Lower leg skin (tissue), 4 donors: ENCODE measurements at regions not wholly inside any gene's neighbourhood (a gene's known extent, or its start where the extent isn't known, plus 50 kb on each side); places are given as distances from the start of the nearest gene placed in this dataset.

Source experiments
- DNase-seq, 2 donors: peaks; one replicate each; pipeline ENCODE4 v3.0.0-alpha.2; 2019; ENCODE audit warnings: low spot score in 2 of 2
- H3K4me3 ChIP-seq: fragments of 200-600 bp; sonication (generic); 2 replicates; pipeline ENCODE4 v1.5.1; 2017; ENCODE audit warnings: mild to moderate bottlenecking, low read depth; ENCODE audit not compliant: poor library complexity, severe bottlenecking
- CTCF ChIP-seq, 3 donors: fragments of 450-650 bp; IDR thresholded peaks; one replicate each; pipeline ENCODE4 v1.5.1; 2016; ENCODE audit warnings: antibody characterized with exemption in 3 of 3, mild to moderate bottlenecking in 3 of 3, moderate library complexity in 2 of 3
- POLR2A ChIP-seq, 2 donors: fragments of 450-650 bp; IDR thresholded peaks; one replicate each; pipeline ENCODE4 v1.6.1; 2016 to 2017; ENCODE audit warnings: antibody characterized with exemption in 2 of 2, mild to moderate bottlenecking in 1 of 2, moderate library complexity in 1 of 2
- WGBS, 2 donors: methylation state at CpG; one replicate each; pipeline ENCODE4 v1.1.5; 2018; 5-methylcytosine and 5-hydroxymethylcytosine counted together
- intact Hi-C: fragments of 100-400 bp; cut with DNase I; formaldehyde crosslinking; loops from one replicate; pipeline ENCODE4 v1.15.0; 2023; ENCODE audit warnings: low total_unique reads

GRCh38 chr4:1463927-1464540 is 57.8 kb upstream of the NKX1-1 start:
- H3K4me3 ChIP-seq = no peak overlapping the region
- WGBS, 2 donors = 67 to 75% methylated on average over 17 to 21 of the region's 22 CpGs
- TF ChIP-seq POLR2A (IDR thresholded peaks at IDR 0.05) (no peak), CTCF (IDR thresholded peaks at IDR 0.05) (no peak)
- peak in 1 of 2 donors; percentile 63 for DNase-seq
- intact Hi-C loops = no loop called here

- H3K4me3 ChIP-seq = no peak overlapping the region
- intact Hi-C loops = no loop called here
- 50 to 58% methylated on average over 26 to 30 of the region's 30 CpGs for WGBS, 2 donors
- no peak for TF ChIP-seq CTCF (IDR thresholded peaks at IDR 0.05)
- TF ChIP-seq POLR2A (IDR thresholded peaks at IDR 0.05) = no peak
- peak in 1 of 2 donors; percentile 80 for DNase-seq
Measured at GRCh38 chr4:1463088-1463926, 57.1 kb upstream of the NKX1-1 start.

- intact Hi-C loops = no loop called here
- DNase-seq = peak in 1 of 2 donors; percentile 80
- TF ChIP-seq CTCF (IDR thresholded peaks at IDR 0.05) (no peak), POLR2A (IDR thresholded peaks at IDR 0.05) (no peak)
- no peak overlapping the region for H3K4me3 ChIP-seq
- WGBS, 2 donors = 64 to 81% methylated on average over 14 of the region's 14 CpGs
Measured at GRCh38 chr4:1462768-1463075, 56.5 kb upstream of the NKX1-1 start.

- TF ChIP-seq CTCF (IDR thresholded peaks at IDR 0.05) (no peak), POLR2A (IDR thresholded peaks at IDR 0.05) (no peak)
- intact Hi-C loops = no loop called here
- peak in 1 of 2 donors; percentile 72 for DNase-seq
- 43 to 48% methylated on average over 18 to 27 of the region's 31 CpGs for WGBS, 2 donors
- H3K4me3 ChIP-seq = no peak overlapping the region
Measured at GRCh38 chr4:1462009-1462767, 55.9 kb upstream of the NKX1-1 start.

GRCh38 chr4:1460967-1461868 is 55.0 kb upstream of the NKX1-1 start:
- 52 to 65% methylated on average over 15 to 19 of the region's 19 CpGs for WGBS, 2 donors
- TF ChIP-seq POLR2A (IDR thresholded peaks at IDR 0.05) (no peak), CTCF (IDR thresholded peaks at IDR 0.05) (no peak)
- peak in 1 of 2 donors; percentile 74 for DNase-seq
- no peak overlapping the region for H3K4me3 ChIP-seq
- intact Hi-C loops = no loop called here
